ENCODE measurements at regions not wholly inside any gene's neighbourhood (a gene's known extent, or its start where the extent isn't known, plus 50 kb on each side); places are given as distances from the start of the nearest gene placed in this dataset.

DNA sequence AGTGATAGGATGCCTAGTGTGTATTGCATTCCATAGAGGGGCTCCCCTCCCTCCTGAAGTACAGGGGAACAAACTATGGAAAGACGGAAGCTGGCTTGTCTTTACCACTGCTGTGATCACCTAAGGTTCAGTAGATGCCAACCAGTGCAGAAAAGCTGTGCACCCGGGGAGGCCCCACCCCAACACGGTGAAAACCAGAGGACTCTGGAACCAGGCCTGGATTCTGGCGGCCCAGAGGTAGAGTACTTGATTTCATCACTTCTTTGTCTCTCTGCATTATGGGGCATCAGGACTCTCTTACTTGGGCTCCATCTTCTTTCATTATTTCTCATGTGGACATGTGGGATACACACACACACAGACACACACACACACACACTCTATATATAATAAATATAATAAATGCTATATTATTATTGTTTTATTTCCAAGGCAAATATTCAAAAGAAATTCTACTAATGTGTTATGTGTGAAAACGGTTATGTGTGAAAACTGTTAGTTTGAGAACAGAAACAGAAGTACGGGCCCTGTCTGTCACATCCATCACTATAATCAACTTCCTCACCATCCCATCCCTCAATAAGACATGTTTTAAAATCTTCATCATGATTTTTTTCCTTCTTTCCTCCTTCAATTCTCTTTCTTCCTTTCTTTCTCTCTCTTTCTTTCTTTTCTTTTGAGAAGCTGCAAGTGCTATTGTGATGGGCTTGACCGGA is 152.4 kb upstream of the CMC1 start:
- DNase-seq (ENCODE audit: low read depth), result no peak
- H3K4me3 ChIP-seq (replicated peaks; ENCODE audit: low read depth, low read length), result no peak overlapping the region
- TF ChIP-seq, protein P1, sequence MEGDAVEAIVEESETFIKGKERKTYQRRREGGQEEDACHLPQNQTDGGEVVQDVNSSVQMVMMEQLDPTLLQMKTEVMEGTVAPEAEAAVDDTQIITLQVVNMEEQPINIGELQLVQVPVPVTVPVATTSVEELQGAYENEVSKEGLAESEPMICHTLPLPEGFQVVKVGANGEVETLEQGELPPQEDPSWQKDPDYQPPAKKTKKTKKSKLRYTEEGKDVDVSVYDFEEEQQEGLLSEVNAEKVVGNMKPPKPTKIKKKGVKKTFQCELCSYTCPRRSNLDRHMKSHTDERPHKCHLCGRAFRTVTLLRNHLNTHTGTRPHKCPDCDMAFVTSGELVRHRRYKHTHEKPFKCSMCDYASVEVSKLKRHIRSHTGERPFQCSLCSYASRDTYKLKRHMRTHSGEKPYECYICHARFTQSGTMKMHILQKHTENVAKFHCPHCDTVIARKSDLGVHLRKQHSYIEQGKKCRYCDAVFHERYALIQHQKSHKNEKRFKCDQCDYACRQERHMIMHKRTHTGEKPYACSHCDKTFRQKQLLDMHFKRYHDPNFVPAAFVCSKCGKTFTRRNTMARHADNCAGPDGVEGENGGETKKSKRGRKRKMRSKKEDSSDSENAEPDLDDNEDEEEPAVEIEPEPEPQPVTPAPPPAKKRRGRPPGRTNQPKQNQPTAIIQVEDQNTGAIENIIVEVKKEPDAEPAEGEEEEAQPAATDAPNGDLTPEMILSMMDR (IDR thresholded peaks at IDR 0.05; ENCODE audit: low read length, missing control alignments), result no peak

DNA sequence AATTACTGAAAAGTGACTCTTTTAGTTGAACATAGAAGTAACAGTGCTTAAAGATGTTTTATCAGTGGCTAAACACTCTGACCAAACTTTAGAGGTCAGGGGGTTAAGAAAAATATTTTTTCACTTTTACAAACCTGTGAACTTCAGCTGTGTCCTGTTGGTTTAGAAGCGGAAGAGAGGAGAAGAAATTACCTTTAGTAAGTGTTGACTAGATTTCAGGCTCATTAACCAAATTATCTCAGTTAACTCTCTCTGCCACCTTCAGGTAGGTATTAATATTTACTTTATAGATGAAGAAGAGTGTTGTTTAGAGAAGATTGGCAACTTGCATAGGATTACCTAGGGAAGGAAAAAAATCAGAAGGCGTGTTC is 151.9 kb upstream of the CMC1 start:
- TF ChIP-seq, protein P1 (IDR thresholded peaks at IDR 0.05; ENCODE audit: low read length, missing control alignments), result no peak
- H3K4me3 ChIP-seq (replicated peaks; ENCODE audit: low read depth, low read length), result no peak overlapping the region
- no peak for DNase-seq (ENCODE audit: low read depth)

DNA sequence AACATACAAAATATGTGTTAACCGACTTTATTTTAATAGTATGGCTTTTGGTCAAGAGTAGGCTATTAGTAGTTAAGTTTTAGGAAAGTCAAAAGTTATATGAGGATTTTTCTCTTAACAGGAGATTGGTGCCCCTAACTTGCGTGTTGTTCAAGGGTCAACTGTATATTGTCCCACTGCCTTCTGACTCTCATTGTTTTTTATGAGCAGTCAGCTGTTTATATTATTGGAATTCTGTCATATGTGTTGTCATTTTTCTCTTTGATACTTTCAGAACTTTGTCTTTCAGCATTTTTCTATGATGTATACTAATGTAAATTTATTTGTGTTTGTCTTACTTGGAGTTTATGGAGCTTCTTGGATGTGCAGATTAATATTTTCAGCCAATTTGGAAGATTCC is 142.1 kb upstream of the CMC1 start:
- no peak overlapping the region for H3K4me3 ChIP-seq (replicated peaks; ENCODE audit: low read depth, low read length)
- DNase-seq (ENCODE audit: low read depth), result no peak
- TF ChIP-seq, protein P1 (IDR thresholded peaks at IDR 0.05; ENCODE audit: low read length, missing control alignments), result no peak

DNA sequence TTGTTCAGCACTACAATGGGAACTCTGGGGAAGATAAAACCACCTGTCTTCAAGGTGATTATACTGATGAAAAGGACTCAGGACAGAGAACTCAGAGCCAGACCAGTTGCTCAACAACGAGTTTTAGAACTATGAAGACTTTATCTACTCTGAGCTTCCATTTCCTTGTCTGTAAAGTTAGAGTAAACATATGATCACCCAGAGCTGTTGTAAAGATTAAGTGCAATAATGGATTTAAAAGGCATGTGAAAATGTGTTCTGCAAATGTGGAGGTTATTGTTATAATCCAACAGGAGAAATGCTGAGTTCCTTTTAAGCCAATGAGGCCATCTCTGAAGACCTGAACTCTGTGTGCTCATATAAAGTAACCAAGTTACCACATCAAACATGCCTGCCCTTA is 139.7 kb upstream of the CMC1 start:
- no peak for DNase-seq (ENCODE audit: low read depth)
- no peak overlapping the region for H3K4me3 ChIP-seq (replicated peaks; ENCODE audit: low read depth, low read length)
- TF ChIP-seq, protein P1 (IDR thresholded peaks at IDR 0.05; ENCODE audit: low read length, missing control alignments), result no peak

DNA sequence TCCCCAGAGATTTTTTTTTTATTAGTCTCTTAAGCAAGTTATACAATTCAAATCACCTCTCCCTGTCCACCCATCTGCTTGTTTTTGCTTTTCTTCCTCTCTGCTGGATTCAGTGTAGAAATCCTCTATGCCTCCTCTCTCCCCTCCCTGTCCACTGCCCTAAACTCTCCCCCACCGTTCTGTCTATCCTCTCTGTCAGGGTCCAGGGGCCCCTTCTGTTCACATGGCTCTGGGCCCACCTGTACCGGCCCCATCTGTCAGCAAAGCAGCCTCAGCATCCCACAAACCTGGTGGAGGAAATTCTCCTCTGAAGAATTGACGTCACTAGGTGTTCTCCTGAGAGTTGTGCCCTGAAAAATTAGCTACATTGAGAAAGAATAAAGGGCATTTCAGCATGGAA is 137.6 kb upstream of the CMC1 start:
- no peak overlapping the region for H3K4me3 ChIP-seq (replicated peaks; ENCODE audit: low read depth, low read length)
- no peak for DNase-seq (ENCODE audit: low read depth)
- TF ChIP-seq, protein P1 (IDR thresholded peaks at IDR 0.05; ENCODE audit: low read length, missing control alignments), result no peak

DNA sequence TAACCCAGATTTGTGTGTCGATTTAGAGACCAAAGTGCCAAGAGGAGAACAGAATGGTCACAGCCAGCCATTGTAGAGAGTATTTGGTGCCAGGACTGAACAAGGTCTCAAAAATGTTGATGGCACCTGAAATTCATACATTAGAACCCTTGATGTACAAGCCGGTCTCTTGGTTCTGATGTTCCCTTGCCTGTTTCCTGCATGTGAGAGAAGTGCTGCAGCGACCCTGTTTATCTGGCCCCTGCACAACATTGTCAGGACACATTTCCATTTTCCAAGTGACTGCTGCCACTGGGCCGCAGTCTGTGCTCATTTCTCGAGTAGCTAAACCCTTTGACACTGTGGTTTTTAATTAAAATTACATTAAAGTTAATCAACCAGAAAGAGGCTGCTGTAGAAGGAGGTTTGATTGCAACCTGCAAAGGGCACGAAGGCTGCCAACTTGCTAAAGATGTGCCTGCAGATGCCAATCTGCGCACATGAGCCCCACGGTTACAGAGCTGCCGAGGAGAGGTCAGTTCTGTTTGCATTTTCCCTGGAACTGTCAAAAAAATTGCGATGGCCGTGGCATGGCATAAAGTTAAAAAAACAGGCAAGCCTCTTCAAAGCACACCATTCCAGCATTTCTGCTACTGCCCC is 136.4 kb upstream of the CMC1 start:
- no peak overlapping the region for H3K4me3 ChIP-seq (replicated peaks; ENCODE audit: low read depth, low read length)
- TF ChIP-seq, protein P1 (IDR thresholded peaks at IDR 0.05; ENCODE audit: low read length, missing control alignments), result no peak
- DNase-seq (ENCODE audit: low read depth), result no peak

DNA sequence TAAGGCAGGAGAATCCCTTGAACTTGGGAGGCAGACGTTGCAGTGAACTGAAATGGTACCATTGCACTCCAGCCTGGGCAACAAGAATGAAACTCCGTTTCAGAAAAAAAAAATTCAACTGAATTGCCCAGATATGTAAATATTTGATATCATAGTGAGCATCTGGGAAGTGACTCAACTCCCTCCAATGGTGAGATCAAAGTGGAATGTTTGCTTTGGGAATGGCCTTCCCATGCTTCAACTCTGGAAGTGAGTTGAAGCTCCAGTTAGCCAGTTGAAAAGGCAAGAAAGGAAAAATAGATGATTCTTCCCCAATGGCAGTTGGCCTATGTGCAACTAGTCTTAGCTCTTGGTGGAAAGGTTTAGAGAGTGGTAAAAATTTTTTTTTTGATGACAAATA is 131.6 kb upstream of the CMC1 start:
- TF ChIP-seq, protein P1 (IDR thresholded peaks at IDR 0.05; ENCODE audit: low read length, missing control alignments), result no peak
- DNase-seq (ENCODE audit: low read depth), result no peak
- H3K4me3 ChIP-seq (replicated peaks; ENCODE audit: low read depth, low read length), result no peak overlapping the region

Measured in fibroblast of pulmonary artery (primary cell).